ENCODE measurements at regions not wholly inside any gene's neighbourhood (a gene's known extent, or its start where the extent isn't known, plus 50 kb on each side); places are given as distances from the start of the nearest gene placed in this dataset.
"Not testable (repeated sequence)": the region's sequence is repeated elsewhere in the genome, so short reads cannot be mapped to it uniquely, and the experiment has no call there.

DNA sequence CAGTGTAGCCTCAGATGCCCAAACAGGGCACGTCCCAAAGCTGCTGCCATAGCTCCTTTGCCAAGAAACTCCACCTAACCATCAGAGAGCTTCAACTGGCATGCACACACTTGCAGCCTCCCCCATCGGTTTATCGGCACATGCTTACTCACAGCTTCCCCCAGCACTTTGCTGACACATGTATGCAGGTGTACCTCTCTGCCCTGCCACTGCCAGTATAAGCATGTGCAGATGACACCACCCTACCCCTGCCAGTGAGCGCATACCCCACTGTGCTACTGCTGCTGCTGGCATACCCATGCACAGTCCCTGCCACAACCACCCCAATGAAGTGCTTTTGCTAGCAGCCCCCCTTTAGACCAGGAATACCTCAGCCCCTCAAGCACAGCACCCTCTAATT, 1231.0 kb downstream of the DSC3 start:
- POLR2A ChIA-PET, result no interaction called here
- CTCF ChIA-PET, result no interaction called here

GRCh38 chr18:29780816-29781215, 1261.7 kb downstream of the DSC3 start:
- POLR2A ChIA-PET, result no interaction called here
- CTCF ChIA-PET, result no interaction called here

DNA sequence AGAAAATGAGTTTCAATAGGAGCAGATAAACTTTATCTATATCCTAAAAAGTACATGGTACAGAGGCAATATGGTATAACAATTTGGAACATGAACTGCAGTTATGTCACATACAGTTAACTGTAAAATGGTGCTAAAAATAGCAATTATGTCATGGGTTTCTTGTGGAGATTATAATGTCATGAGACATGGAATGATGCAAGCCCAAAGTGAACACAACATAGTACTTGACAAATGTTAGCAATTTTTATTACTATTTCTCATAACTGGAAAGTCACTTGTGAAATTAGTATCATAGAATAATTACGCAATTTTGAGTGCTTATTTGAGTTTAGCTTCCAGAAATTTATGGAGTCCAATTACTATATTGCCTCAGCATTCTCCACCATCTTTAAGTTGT, 1263.4 kb downstream of the DSC3 start:
- ChIA-PET POLR2A (no interaction called here), CTCF (no interaction called here)

GRCh38 chr18:29753379-29753778, 1289.2 kb downstream of the DSC3 start:
- ChIA-PET POLR2A (no interaction called here), CTCF (no interaction called here)

DNA sequence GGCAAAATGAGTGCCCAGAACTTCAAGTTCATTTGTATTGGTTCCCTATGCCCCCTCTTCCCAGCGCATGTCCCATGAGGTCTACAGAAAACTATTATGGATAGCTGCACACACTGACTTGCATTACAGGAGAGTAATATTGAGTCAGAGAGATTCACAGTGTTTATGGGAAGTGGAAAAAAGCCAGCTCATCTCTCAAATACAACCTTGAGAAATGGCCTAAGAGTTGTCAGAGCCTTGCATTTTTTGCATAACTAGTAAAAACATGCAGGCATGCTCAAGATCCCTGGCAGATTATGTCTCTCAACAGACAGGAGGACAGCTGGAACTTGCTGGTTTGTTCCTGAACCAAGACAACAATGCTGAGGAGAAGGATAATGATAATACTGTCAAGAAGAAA, 1292.8 kb downstream of the DSC3 start:
- ChIA-PET POLR2A (no interaction called here), CTCF (no interaction called here)

DNA sequence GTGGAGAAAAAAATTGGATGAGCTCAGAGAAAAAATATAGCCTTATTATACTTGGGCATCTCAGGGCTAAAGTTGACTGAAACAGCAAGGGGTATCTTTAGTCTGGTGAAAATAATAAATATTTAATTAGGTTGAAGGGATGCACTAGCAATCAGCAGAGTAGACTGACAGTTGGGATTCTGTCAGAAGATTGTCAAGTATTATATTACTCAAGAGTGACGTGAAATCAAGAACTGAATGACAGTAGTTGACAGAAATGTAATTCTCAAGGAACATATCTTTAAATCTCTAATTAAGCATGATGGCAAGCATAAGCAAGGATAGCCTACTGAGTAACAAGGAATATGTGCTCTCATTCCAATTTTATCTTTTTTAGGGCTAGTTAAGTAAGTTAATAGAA, 1301.1 kb downstream of the DSC3 start:
- ChIA-PET POLR2A (no interaction called here), CTCF (no interaction called here)

DNA sequence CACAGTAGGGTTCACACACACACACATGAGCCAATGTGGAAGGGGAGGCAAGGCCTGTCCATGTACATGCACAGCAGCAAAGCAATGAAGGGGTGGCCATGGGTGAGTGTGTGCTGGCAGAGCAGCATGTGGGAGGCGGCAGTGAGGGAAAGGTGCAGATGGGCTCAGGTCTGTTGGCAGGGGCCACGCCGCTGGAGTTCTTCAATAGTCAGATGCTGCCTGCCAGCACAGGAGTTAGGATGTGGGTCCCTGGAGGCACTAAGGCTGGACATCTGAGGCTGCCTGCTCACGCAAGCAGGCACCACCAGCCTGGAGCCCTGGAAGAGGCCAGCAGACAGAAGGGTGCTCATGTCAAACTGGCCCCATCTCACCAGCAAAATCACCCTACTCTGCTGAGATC, 1304.9 kb downstream of the DSC3 start:
- POLR2A ChIA-PET, result no interaction called here

GRCh38 chr18:29737190-29737589, 1305.4 kb downstream of the DSC3 start:
- ChIA-PET CTCF (no interaction called here), POLR2A (no interaction called here)

More for the DNA sequence above, 1304.9 kb downstream of the DSC3 start:
- CTCF ChIA-PET, result no interaction called here

DNA sequence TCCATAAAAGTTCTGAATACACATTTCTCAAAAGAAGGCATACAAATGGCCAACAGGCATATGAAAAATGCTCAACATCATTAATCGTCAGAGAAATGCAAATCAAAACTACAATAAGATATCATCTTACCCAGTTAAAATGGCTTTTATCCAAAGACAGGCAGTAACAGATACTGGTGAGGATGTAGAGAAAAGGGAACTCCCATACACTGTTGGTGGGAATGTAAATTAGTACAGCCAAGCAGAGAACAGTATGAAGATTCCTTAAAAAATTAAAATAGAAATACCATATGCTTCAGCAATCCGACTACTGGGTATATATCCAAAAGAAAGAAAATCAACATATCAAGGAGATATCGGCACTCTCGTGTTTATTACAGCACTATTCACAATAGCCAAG, 1312.5 kb downstream of the DSC3 start:
- CTCF ChIA-PET, result no interaction called here
- POLR2A ChIA-PET, result no interaction called here

GRCh38 chr18:29726646-29727045, 1315.9 kb downstream of the DSC3 start:
- POLR2A ChIA-PET, result no interaction called here
- CTCF ChIA-PET, result no interaction called here

DNA sequence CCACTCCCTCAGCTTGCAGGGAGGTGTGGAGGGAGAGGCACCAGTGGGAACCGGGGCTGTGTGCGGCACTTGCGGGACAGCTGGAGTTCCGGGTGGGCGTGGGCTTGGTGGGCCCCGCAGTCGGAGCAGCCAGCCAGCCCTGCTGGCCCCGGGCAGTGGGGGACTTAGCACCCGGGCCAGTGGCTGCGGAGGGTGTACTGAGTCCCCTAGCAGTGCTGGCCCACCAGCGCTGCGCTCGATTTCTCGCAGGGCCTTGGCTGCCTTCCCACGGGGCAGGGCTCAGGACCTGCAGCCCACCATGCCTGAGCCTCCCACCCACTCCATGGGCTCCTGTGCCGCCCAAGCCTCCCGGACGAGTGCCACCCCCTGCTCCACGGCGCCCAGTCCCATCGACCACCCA, 1319.1 kb downstream of the DSC3 start:
- POLR2A ChIA-PET, result not testable (repeated sequence)

DNA sequence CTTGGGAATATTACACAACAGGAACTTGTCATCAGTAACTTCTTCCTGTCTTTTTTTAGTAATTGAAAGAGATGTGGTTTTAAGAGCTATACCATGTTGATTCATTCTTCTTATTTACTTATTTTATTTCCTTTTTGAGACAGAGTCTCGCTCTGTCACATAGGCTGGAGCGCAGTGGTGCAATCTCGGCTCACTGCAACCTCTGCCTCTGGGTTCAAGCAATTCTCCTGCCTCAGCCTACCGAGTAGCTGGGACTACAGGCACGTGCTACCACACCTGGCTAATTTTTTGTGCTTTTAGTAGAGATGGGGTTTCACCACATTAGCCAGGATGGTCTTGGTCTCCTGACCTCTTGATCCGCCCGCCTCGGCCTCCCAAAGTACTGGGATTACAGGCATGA, 1326.6 kb downstream of the DSC3 start:
- CTCF ChIA-PET, POLR2A ChIA-PET: not testable (repeated sequence)

More for the DNA sequence above, 1319.1 kb downstream of the DSC3 start:
- CTCF ChIA-PET, result not testable (repeated sequence)

DNA sequence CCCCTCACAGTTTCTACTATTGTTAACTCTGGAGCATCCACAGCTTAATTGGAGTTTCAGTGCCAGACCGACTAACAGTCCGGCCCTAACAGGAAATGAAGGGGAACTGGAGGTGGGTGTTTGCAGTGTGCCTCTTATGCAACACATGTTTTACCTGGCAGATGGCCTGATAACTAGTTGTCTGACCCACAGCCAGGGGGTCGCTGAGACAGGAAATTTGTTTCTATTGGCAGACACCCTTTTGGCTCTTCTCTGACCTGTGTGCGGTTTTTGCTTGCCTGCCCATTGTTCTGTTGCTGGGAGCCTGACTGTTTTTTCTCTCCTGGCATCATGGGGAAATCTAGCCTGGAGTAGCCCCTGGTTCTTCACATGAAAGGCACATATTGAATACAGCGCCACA, 1329.8 kb downstream of the DSC3 start:
- CTCF ChIA-PET, result no interaction called here
- POLR2A ChIA-PET, result no interaction called here

GRCh38 chr18:29711932-29712331, 1330.6 kb downstream of the DSC3 start:
- ChIA-PET POLR2A (no interaction called here), CTCF (no interaction called here)

DNA sequence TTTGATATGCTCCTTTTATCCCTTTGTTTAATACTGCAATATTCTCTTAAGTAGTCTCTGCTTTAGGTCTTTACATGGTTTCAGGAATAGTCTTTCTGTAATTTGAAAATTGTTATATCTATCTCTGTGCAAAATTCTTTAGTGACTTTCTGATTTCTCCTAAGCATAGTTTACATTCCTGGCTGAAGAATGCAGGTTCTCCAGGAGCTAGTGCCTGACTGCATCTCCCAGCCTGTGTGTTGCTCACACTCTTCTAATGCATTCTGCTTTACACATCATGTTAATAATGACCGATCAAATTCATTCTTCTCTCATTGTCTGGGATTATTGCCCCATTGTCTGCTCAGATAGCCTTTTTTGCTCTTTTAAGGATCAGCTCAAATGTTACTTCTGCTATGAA, 1349.2 kb downstream of the DSC3 start:
- CTCF ChIA-PET, result no interaction called here
- POLR2A ChIA-PET, result no interaction called here

- POLR2A ChIA-PET, result no interaction called here
- CTCF ChIA-PET, result no interaction called here
Measured at GRCh38 chr18:29681578-29681977, 1361.0 kb downstream of the DSC3 start.

GRCh38 chr18:29664278-29665036, 1378.1 kb downstream of the DSC3 start:
- ChIA-PET POLR2A (no interaction called here), CTCF (no interaction called here)

DNA sequence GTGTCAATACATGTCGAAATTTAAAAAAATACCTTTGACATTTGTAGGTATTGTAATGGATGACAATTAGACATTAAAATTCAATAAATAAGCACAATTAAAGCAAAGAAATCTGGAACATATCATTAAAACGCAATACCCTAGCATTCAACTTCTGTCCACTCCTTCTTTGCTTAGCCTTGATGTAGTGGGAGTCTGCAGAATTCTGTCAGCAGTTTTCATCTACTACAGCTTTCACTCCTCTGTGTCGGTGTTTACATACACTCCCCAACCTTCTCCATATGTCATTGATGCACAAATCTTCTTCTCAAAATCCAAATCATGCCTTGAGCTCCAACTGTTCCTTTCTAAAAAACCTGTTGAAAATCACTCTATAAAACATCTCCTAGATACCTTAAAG, 1380.6 kb downstream of the DSC3 start:
- CTCF ChIA-PET, result no interaction called here
- POLR2A ChIA-PET, result no interaction called here

- ChIA-PET CTCF (no interaction called here), POLR2A (no interaction called here)
Measured at GRCh38 chr18:29660777-29661176, 1381.8 kb downstream of the DSC3 start.

DNA sequence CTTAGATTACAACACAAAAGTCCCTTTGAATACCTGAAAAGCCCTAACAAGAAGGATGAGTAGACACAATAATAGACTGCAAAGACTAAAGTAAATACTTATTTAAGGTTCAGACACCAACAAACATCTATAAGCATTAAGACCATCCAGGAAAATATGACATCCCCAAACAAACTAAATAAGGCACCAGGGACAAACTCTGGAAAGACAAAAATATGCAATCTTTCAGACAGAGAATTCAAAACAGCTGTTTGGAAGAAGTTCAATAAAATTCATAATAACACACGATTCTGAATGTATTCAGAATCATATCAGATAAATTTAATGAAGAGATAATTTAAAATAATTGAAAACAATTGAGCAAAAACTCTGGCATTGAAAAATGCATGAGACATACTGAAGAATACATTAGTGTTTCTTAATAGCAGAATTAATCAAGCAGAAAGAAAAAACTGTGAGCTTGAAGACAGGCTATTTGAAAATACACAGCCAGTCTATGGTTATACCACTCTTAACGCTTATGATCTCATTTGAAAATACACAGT, 1388.8 kb downstream of the DSC3 start:
- CTCF ChIA-PET, result no interaction called here
- POLR2A ChIA-PET, result no interaction called here

GRCh38 chr18:29652797-29653196, 1389.7 kb downstream of the DSC3 start:
- ChIA-PET POLR2A (no interaction called here), CTCF (no interaction called here)

GRCh38 chr18:29651122-29651680, 1391.3 kb downstream of the DSC3 start:
- CTCF ChIA-PET, result no interaction called here
- POLR2A ChIA-PET, result no interaction called here
